ENCODE measurements at regions not wholly inside any gene's neighbourhood (a gene's known extent, or its start where the extent isn't known, plus 50 kb on each side); places are given as distances from the start of the nearest gene placed in this dataset.

DNA sequence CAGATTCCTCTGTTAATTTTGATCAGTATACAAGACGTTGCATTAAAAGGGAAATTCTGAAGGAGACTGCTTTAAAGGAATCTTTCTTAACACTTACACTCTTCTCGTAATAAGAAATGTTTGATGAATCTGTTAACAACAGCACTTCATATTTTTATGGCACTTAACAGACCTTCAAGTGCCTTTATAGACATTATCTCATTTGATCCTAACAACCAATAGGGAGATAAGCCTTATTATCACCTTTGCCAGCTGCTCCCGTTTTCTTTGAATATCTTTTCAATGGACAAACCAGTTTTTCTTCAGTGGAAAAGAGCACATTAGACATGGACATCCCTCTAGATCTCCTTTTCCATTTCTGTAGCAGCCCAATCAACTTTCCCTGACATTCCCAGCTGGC lies 653.0 kb upstream of the FAM98A start:
- ATAC-seq, result no peak
- ChIA-PET RAD21 (ENCODE audit: unreplicated experiment) (no interaction called here), CTCF (no interaction called here), POLR2A (no interaction called here), SMC1A (ENCODE audit: uncharacterized antibody, unreplicated experiment) (no interaction called here)
- WGBS (ENCODE audit: insufficient coverage, insufficient replicate concordance, low lambda C conversion rate, missing lambda C conversion rate), result 39% methylated on average over 3 of the region's 3 CpGs
- no peaks in the 10 kb centered on the region for H3K4me1 ChIP-seq (ENCODE audit: control insufficient read depth, insufficient read depth, low read length)
- H3K79me2 ChIP-seq (ENCODE audit: control insufficient read depth, insufficient read depth, low read length), result no peaks in the 10 kb centered on the region
- no peak overlapping the region for H3K4me3 ChIP-seq
- intact Hi-C loops (cut with micrococcal nuclease; ENCODE audit: unreplicated experiment), result no loop called here
- in situ Hi-C loops (cut with MboI), result no loop called here
- H4K20me1 ChIP-seq (ENCODE audit: control insufficient read depth, insufficient read depth), result no peaks in the 10 kb centered on the region
- TF ChIP-seq, protein P1, sequence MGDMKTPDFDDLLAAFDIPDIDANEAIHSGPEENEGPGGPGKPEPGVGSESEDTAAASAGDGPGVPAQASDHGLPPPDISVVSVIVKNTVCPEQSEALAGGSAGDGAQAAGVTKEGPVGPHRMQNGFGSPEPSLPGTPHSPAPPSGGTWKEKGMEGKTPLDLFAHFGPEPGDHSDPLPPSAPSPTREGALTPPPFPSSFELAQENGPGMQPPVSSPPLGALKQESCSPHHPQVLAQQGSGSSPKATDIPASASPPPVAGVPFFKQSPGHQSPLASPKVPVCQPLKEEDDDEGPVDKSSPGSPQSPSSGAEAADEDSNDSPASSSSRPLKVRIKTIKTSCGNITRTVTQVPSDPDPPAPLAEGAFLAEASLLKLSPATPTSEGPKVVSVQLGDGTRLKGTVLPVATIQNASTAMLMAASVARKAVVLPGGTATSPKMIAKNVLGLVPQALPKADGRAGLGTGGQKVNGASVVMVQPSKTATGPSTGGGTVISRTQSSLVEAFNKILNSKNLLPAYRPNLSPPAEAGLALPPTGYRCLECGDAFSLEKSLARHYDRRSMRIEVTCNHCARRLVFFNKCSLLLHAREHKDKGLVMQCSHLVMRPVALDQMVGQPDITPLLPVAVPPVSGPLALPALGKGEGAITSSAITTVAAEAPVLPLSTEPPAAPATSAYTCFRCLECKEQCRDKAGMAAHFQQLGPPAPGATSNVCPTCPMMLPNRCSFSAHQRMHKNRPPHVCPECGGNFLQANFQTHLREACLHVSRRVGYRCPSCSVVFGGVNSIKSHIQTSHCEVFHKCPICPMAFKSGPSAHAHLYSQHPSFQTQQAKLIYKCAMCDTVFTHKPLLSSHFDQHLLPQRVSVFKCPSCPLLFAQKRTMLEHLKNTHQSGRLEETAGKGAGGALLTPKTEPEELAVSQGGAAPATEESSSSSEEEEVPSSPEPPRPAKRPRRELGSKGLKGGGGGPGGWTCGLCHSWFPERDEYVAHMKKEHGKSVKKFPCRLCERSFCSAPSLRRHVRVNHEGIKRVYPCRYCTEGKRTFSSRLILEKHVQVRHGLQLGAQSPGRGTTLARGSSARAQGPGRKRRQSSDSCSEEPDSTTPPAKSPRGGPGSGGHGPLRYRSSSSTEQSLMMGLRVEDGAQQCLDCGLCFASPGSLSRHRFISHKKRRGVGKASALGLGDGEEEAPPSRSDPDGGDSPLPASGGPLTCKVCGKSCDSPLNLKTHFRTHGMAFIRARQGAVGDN (IDR thresholded peaks at IDR 0.05), result no peak
- TF ChIP-seq CREM (IDR thresholded peaks at IDR 0.05; ENCODE audit: low read depth) (no peak), IKZF1 (conservative IDR thresholded peaks at IDR 0.05) (no peak), KDM1A (IDR thresholded peaks at IDR 0.05; ENCODE audit: borderline replicate concordance) (no peak), POLR2AphosphoS2 (IDR thresholded peaks at IDR 0.05; ENCODE audit: low read depth, low read length) (no peak), MTA3 (IDR thresholded peaks at IDR 0.05; ENCODE audit: borderline replicate concordance, low read length) (no peak), SREBF1 (IDR thresholded peaks at IDR 0.05; ENCODE audit: low read length) (no peak), KLF5 (IDR thresholded peaks at IDR 0.05; ENCODE audit: partially characterized antibody) (no peak), WRNIP1 (IDR thresholded peaks at IDR 0.05; ENCODE audit: borderline replicate concordance, low read depth, low read length) (no peak), RBBP5 (conservative IDR thresholded peaks at IDR 0.05) (no peak), ZNF274 (IDR thresholded peaks at IDR 0.05; ENCODE audit: insufficient read depth, insufficient read length) (no peak), MXI1 (IDR thresholded peaks at IDR 0.05; ENCODE audit: low read depth, low read length) (no peak), NRF1 (conservative IDR thresholded peaks at IDR 0.05; ENCODE audit: low read depth, low read length) (no peak), CREB1 (IDR thresholded peaks at IDR 0.05; ENCODE audit: low read depth) (no peak), ZSCAN29 (IDR thresholded peaks at IDR 0.05) (no peak), ZNF384 (IDR thresholded peaks at IDR 0.05; ENCODE audit: borderline replicate concordance, low read depth, low read length) (no peak), SUPT20H (IDR thresholded peaks at IDR 0.05; ENCODE audit: borderline replicate concordance, control insufficient read depth, low read depth, low read length) (no peak)
- TF ChIP-seq, protein P2, sequence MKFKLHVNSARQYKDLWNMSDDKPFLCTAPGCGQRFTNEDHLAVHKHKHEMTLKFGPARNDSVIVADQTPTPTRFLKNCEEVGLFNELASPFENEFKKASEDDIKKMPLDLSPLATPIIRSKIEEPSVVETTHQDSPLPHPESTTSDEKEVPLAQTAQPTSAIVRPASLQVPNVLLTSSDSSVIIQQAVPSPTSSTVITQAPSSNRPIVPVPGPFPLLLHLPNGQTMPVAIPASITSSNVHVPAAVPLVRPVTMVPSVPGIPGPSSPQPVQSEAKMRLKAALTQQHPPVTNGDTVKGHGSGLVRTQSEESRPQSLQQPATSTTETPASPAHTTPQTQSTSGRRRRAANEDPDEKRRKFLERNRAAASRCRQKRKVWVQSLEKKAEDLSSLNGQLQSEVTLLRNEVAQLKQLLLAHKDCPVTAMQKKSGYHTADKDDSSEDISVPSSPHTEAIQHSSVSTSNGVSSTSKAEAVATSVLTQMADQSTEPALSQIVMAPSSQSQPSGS (IDR thresholded peaks at IDR 0.05; ENCODE audit: low read length), result no peak
- TF ChIP-seq, protein P3, sequence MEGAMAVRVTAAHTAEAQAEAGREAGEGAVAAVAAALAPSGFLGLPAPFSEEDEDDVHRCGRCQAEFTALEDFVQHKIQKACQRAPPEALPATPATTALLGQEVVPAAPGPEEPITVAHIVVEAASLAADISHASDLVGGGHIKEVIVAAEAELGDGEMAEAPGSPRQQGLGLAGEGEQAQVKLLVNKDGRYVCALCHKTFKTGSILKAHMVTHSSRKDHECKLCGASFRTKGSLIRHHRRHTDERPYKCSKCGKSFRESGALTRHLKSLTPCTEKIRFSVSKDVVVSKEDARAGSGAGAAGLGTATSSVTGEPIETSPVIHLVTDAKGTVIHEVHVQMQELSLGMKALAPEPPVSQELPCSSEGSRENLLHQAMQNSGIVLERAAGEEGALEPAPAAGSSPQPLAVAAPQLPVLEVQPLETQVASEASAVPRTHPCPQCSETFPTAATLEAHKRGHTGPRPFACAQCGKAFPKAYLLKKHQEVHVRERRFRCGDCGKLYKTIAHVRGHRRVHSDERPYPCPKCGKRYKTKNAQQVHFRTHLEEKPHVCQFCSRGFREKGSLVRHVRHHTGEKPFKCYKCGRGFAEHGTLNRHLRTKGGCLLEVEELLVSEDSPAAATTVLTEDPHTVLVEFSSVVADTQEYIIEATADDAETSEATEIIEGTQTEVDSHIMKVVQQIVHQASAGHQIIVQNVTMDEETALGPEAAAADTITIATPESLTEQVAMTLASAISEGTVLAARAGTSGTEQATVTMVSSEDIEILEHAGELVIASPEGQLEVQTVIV (IDR thresholded peaks at IDR 0.05; ENCODE audit: borderline replicate concordance, partially characterized antibody), result no peak
- no peaks in the 10 kb centered on the region for H3K36me3 ChIP-seq (ENCODE audit: control insufficient read depth in 2 of 2, insufficient read depth in 2 of 2, low read length in 1 of 2)
- no peak overlapping the region for H2AFZ ChIP-seq (ENCODE audit: control insufficient read depth, low read depth, low read length)
- no peaks in the 10 kb centered on the region; the same call in 2 of the 3 replicates for H3K9me3 ChIP-seq (replicated peaks; ENCODE audit: control insufficient read depth, insufficient read depth, low read length)
- no peak overlapping the region for H3K27ac ChIP-seq (ENCODE audit: control insufficient read depth, insufficient read depth)
- no peak for FAIRE-seq
- BruUV-seq (replicated peaks), result no TSS peak
- no peak overlapping the region for H3K9ac ChIP-seq (ENCODE audit: control insufficient read depth, insufficient read depth, low read length)
- H3K4me2 ChIP-seq (ENCODE audit: control insufficient read depth, insufficient read depth), result no peak overlapping the region
- no peak for DNase-seq (ENCODE audit: low read depth, low spot score)
- no peaks in the 10 kb centered on the region for H3K27me3 ChIP-seq (replicated peaks in 1 of 2; ENCODE audit: control insufficient read depth in 2 of 2, insufficient read depth in 2 of 2, low read length in 1 of 2)

Data from GM12878 (cell line).